H1 (cell line): ENCODE measurements at regions not wholly inside any gene's neighbourhood (a gene's known extent, or its start where the extent isn't known, plus 50 kb on each side); places are given as distances from the start of the nearest gene placed in this dataset.

Experiments used
- CBX8 ChIP-seq: fragments of 300-800, 300-1000 bp; sonication (generic); IDR thresholded peaks from 2 replicates; pipeline ENCODE4 v1.7.1; 2016; ENCODE audit warnings: low read depth, low read length, borderline replicate concordance
- HDAC6 ChIP-seq: IDR thresholded peaks from one replicate; pipeline ENCODE4 v1.7.1; 2012; ENCODE audit warnings: low read depth, mild to moderate bottlenecking, inconsistent platforms, low read length, moderate library complexity
- MAFK ChIP-seq: IDR thresholded peaks from 2 replicates; pipeline ENCODE4 v1.6.1; 2012; ENCODE audit warnings: low read depth, mild to moderate bottlenecking, improper control_type of control experiment, low read length
- RNF2 ChIP-seq: fragments of 200-900, 300-1000 bp; sonication (generic); IDR thresholded peaks from 2 replicates; pipeline ENCODE4 v1.7.1; 2016; ENCODE audit warnings: borderline replicate concordance, low read depth, mild to moderate bottlenecking, antibody characterized with exemption, low read length; ENCODE audit not compliant: poor library complexity, severe bottlenecking; ENCODE audit errors: missing control alignments

GRCh38 chr3:137464341-137464740 lies 299.8 kb upstream of the SOX14 start (continued):
- TF ChIP-seq HDAC6 (no peak), CBX8 (no peak), MAFK (no peak), RNF2 (no peak)
- TF ChIP-seq, all 59 proteins: peak for 0
